H1 (cell line): ENCODE measurements at regions not wholly inside any gene's neighbourhood (a gene's known extent, or its start where the extent isn't known, plus 50 kb on each side); places are given as distances from the start of the nearest gene placed in this dataset.

ENCODE experiments used
- CBX5 ChIP-seq: fragments of 300-800, 300-1000 bp; sonication (generic); IDR thresholded peaks from 2 replicates; pipeline ENCODE4 v1.7.1; 2016; ENCODE audit warnings: antibody characterized with exemption, low read length, low read depth
- CTCF ChIP-seq, 3 experiments: IDR thresholded peaks; 1 replicate in 2 of 3; 2 replicates in 1 of 3; pipeline versions ENCODE4 v1.5.1 to v1.6.1; 2011; ENCODE audit warnings: low read length in 3 of 3, mild to moderate bottlenecking in 3 of 3, inconsistent platforms in 2 of 3, low read depth in 1 of 3, moderate library complexity in 1 of 3; ENCODE audit not compliant: insufficient read depth in 1 of 3; ENCODE audit errors: control extremely low read depth in 1 of 3
- EZH2 ChIP-seq: fragments of 200-600 bp; sonication (generic); IDR thresholded peaks from 2 replicates; pipeline ENCODE4 v1.7.1; 2012; ENCODE audit warnings: low read depth, mild to moderate bottlenecking, moderate library complexity, low read length, inconsistent platforms; ENCODE audit not compliant: severe bottlenecking
- JUND ChIP-seq: IDR thresholded peaks from 2 replicates; pipeline ENCODE4 v1.6.1; 2011; ENCODE audit warnings: mild to moderate bottlenecking, improper control_type of control experiment, low read length
- KDM1A ChIP-seq: fragments of 200-600, 300-600 bp; sonication (generic); IDR thresholded peaks from 2 replicates; pipeline ENCODE4 v1.7.1; 2016; ENCODE audit warnings: mild to moderate bottlenecking, low read length, borderline replicate concordance
- POLR2A ChIP-seq, 2 experiments: IDR thresholded peaks; 1 replicate in 1 of 2; 2 replicates in 1 of 2; pipeline ENCODE4 v1.6.1; 2011; ENCODE audit warnings: low read depth in 2 of 2, low read length in 2 of 2, mild to moderate bottlenecking in 2 of 2; ENCODE audit errors: control extremely low read depth in 1 of 2
- RXRA ChIP-seq: IDR thresholded peaks from 2 replicates; pipeline ENCODE4 v1.6.1; 2011; ENCODE audit warnings: low read depth, mild to moderate bottlenecking, low read length, moderate library complexity; ENCODE audit not compliant: insufficient read depth
- SIN3A ChIP-seq, 2 experiments: IDR thresholded peaks in 1 of 2; conservative IDR thresholded peaks in 1 of 2; 2 replicates each; pipeline ENCODE4 v1.6.1; 2011 to 2012; ENCODE audit warnings: low read length in 2 of 2, improper control_type of control experiment in 1 of 2, low read depth in 1 of 2, mild to moderate bottlenecking in 1 of 2
- TEAD4 ChIP-seq: IDR thresholded peaks from 2 replicates; pipeline ENCODE4 v1.6.1; 2012; ENCODE audit warnings: low read depth, low read length, inconsistent platforms, mixed read lengths
- TF ChIP-seq, protein P1 (sequence below): IDR thresholded peaks from 2 replicates; pipeline ENCODE4 v1.6.1; 2011; ENCODE audit warnings: low read depth, mild to moderate bottlenecking, low read length; ENCODE audit not compliant: insufficient read depth

GRCh38 chr15:61685534-61685933 is 374.7 kb downstream of the VPS13C start:
- TF ChIP-seq KDM1A (no peak), EZH2 (no peak), CBX5 (no peak), RXRA (no peak), CTCF (IDR thresholded peaks at IDR 0.05; ENCODE audit: control extremely low read depth in 1 of 3, insufficient read depth in 1 of 3, low read depth in 1 of 3, low read length in 3 of 3) (no peak), SIN3A (conservative IDR thresholded peaks at IDR 0.05 in 1 of 2, IDR thresholded peaks at IDR 0.05 in 1 of 2; ENCODE audit: low read depth in 1 of 2, low read length in 2 of 2) (no peak), JUND (no peak), TEAD4 (no peak), POLR2A (IDR thresholded peaks at IDR 0.05; ENCODE audit: control extremely low read depth in 1 of 2, low read depth in 2 of 2, low read length in 2 of 2) (no peak)
- TF ChIP-seq, protein P1, sequence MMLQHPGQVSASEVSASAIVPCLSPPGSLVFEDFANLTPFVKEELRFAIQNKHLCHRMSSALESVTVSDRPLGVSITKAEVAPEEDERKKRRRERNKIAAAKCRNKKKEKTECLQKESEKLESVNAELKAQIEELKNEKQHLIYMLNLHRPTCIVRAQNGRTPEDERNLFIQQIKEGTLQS = no peak
